ENCODE measurements at regions not wholly inside any gene's neighbourhood (a gene's known extent, or its start where the extent isn't known, plus 50 kb on each side); places are given as distances from the start of the nearest gene placed in this dataset.

DNA sequence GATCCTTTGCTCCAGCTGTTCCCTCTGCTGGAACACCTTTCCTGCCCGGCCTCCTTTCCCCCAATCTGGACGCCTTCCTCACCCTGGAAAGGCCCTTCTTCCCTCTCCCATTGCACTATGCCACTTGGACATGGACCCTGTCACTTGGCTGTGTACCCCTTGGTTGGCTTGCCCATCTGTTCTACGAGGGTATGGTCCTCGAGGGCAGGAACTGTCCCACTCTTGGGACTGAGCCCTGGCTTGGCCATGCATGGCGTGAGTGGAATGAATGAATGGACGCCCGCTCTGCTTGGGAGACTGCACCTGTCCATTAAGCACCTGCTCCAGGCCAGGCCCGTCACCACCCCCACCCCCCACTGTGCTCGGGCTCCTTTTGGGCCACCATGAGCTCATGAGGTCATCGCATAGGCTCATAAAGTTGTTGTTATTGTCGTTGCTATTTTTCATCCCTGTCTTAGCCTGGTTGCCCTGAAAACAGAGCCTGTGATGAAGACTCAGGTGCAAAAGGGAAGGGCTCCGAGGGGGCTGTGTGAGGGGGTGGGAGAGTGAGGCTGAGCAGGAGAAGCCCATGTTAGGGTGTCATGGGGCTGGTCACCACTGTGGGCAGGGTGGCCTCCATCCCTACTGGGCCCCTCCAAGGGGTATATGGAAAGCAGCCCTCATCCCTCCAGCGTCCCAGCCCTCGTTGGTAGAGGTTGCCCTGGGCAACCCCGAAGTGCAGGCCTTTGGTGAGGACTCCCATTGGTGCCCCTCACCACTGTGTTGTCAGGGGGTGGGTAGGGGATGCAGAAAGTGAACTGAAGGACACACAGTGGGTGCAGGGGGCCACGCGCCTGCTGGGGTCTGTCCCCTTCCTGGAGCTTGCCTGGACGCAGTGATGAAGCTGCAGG is 57.2 kb upstream of the IER5L start:
- H4K20me1 ChIP-seq (ENCODE audit: control insufficient read depth, insufficient read depth, low read depth, low read length), result no peaks in the 10 kb centered on the region
- no peaks in the 10 kb centered on the region for H3K36me3 ChIP-seq (ENCODE audit: control insufficient read depth, low read length)
- peaks cover 12% of the 10 kb centered on the region; the same call in 1 of the 2 replicates for H3K27me3 ChIP-seq (ENCODE audit: control insufficient read depth, low read length)
- H3K4me1 ChIP-seq (ENCODE audit: control insufficient read depth, low read length), result peaks cover 23% of the 10 kb centered on the region
- H3F3A ChIP-seq (ENCODE audit: control insufficient read depth, insufficient read depth), result 0 out of 2 replicates have a peak, but pooled peaks cover 3% of the 10 kb centered on the region
- no peak overlapping the region for H3K4me3 ChIP-seq (ENCODE audit: low read length)
- peak overlapping the region; percentile 42 for H3K4me2 ChIP-seq (ENCODE audit: low read length)
- no peaks in the 10 kb centered on the region for H3K79me2 ChIP-seq (ENCODE audit: control insufficient read depth, low read length)
- H3K9me2 ChIP-seq (replicated peaks; ENCODE audit: control insufficient read depth, low read length), result no peaks in the 10 kb centered on the region
- no peak overlapping the region for H3K27ac ChIP-seq (ENCODE audit: low read depth, low read length)
- H3K9me3 ChIP-seq (ENCODE audit: control insufficient read depth, insufficient read depth, low read length), result no peaks in the 10 kb centered on the region; the same call in 1 of the 2 replicates
- TF ChIP-seq, protein P1, sequence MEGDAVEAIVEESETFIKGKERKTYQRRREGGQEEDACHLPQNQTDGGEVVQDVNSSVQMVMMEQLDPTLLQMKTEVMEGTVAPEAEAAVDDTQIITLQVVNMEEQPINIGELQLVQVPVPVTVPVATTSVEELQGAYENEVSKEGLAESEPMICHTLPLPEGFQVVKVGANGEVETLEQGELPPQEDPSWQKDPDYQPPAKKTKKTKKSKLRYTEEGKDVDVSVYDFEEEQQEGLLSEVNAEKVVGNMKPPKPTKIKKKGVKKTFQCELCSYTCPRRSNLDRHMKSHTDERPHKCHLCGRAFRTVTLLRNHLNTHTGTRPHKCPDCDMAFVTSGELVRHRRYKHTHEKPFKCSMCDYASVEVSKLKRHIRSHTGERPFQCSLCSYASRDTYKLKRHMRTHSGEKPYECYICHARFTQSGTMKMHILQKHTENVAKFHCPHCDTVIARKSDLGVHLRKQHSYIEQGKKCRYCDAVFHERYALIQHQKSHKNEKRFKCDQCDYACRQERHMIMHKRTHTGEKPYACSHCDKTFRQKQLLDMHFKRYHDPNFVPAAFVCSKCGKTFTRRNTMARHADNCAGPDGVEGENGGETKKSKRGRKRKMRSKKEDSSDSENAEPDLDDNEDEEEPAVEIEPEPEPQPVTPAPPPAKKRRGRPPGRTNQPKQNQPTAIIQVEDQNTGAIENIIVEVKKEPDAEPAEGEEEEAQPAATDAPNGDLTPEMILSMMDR (IDR thresholded peaks at IDR 0.05; ENCODE audit: low read depth, low read length, poor library complexity, severe bottlenecking), result no peak

DNA sequence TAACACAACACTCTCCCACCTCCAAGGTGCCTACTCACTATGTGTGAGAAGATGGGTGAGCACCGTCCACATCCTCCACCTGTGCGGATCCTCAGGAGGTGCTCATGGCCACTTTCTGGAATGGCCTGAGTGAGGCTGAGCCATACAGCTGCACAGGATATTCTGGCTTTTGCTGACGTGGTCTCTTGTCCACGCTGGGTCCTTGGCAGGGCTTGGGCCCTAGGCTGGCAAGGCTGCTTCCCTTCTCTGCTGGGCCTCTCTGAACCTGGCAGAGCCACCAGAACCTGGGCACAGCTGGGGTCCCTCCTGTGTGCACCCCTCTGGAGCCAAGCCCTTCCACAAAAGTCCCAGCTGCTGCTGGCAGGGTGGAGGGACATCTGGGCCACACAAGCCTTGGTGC is 56.4 kb upstream of the IER5L start:
- no peaks in the 10 kb centered on the region for H3K36me3 ChIP-seq (ENCODE audit: control insufficient read depth, low read length)
- no peak overlapping the region for H3K4me2 ChIP-seq (ENCODE audit: low read length)
- H3K79me2 ChIP-seq (ENCODE audit: control insufficient read depth, low read length), result no peaks in the 10 kb centered on the region
- H3K4me1 ChIP-seq (ENCODE audit: control insufficient read depth, low read length), result peaks cover 23% of the 10 kb centered on the region
- 0 out of 2 replicates have a peak, but pooled peaks cover 3% of the 10 kb centered on the region for H3F3A ChIP-seq (ENCODE audit: control insufficient read depth, insufficient read depth)
- TF ChIP-seq EZH2phosphoT487 (IDR thresholded peaks at IDR 0.05; ENCODE audit: borderline replicate concordance, low read length), result no peak
- TF ChIP-seq, protein P1 (IDR thresholded peaks at IDR 0.05; ENCODE audit: low read depth, low read length, poor library complexity, severe bottlenecking), result no peak
- H3K27me3 ChIP-seq (ENCODE audit: control insufficient read depth, low read length), result peaks cover 20% of the 10 kb centered on the region
- H3K9me2 ChIP-seq (replicated peaks; ENCODE audit: control insufficient read depth, low read length), result no peaks in the 10 kb centered on the region
- H3K9me3 ChIP-seq (ENCODE audit: control insufficient read depth, insufficient read depth, low read length), result no peaks in the 10 kb centered on the region; the same call in 1 of the 2 replicates
- no peak overlapping the region for H3K4me3 ChIP-seq (ENCODE audit: low read length)
- H3K27ac ChIP-seq (ENCODE audit: low read depth, low read length), result no peak overlapping the region
- no peaks in the 10 kb centered on the region for H4K20me1 ChIP-seq (ENCODE audit: control insufficient read depth, insufficient read depth, low read depth, low read length)

DNA sequence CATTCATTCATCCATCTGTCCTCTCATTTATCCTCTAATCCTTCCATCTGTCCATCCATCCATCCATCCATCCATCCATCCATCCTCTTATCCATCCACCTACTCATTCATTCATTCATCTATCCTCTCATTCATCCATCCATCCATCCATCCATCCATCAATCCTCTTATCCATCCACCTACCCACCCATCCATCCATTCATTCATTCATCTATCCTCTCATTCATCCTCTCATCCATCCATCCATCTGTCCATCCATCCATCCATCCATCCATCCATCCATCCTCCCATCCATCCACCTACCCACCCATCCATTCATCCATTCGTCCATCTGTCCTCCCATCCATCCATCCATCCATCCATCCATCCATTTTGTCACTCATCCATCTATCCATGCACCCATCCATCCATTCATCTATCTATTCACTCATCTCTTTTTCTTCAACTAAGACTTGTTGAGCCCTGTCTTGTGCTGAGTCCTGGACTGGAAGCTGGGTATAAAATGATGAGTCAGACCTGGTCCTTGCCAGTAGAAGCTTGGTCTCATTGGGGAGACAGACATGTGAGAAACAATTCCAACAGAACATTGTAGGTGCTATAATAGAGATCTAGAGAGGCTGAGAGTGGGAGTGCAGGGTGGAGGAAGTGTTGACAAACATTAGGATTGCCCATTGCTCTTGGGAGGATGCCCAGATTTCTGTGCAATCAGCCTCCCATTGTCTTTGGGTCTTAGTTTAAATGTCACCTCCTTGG is 55.0 kb upstream of the IER5L start:
- Histone ChIP-seq H3K4me1 (ENCODE audit: control insufficient read depth, low read length) (peaks cover 23% of the 10 kb centered on the region), H3K9me2 (replicated peaks; ENCODE audit: control insufficient read depth, low read length) (no peaks in the 10 kb centered on the region), H3F3A (ENCODE audit: control insufficient read depth, insufficient read depth) (no peaks in the 10 kb centered on the region), H4K20me1 (ENCODE audit: control insufficient read depth, insufficient read depth, low read depth, low read length) (no peaks in the 10 kb centered on the region), H3K36me3 (ENCODE audit: control insufficient read depth, low read length) (no peaks in the 10 kb centered on the region), H3K9me3 (ENCODE audit: control insufficient read depth, insufficient read depth, low read length) (no peaks in the 10 kb centered on the region; the same call in 1 of the 2 replicates), H3K79me2 (ENCODE audit: control insufficient read depth, low read length) (no peaks in the 10 kb centered on the region), H3K27me3 (ENCODE audit: control insufficient read depth, low read length) (peaks cover 23% of the 10 kb centered on the region), H3K4me2 (ENCODE audit: low read length) (no peak overlapping the region), H3K27ac (ENCODE audit: low read depth, low read length) (no peak overlapping the region), H3K4me3 (ENCODE audit: low read length) (no peak overlapping the region)
- TF ChIP-seq, protein P1 (IDR thresholded peaks at IDR 0.05; ENCODE audit: low read depth, low read length, poor library complexity, severe bottlenecking), result no peak

Measured in DOHH2 (cell line).